RPMI7951 (cell line): ENCODE measurements at regions not wholly inside any gene's neighbourhood (a gene's known extent, or its start where the extent isn't known, plus 50 kb on each side); places are given as distances from the start of the nearest gene placed in this dataset.
A peak's percentile ranks its signal among the peaks of the same experiment; 100 is the strongest.

ENCODE experiments used
- DNase-seq: peaks from one replicate; pipeline ENCODE4 v3.0.0-alpha.2; 2012; ENCODE audit warnings: low read depth

DNA sequence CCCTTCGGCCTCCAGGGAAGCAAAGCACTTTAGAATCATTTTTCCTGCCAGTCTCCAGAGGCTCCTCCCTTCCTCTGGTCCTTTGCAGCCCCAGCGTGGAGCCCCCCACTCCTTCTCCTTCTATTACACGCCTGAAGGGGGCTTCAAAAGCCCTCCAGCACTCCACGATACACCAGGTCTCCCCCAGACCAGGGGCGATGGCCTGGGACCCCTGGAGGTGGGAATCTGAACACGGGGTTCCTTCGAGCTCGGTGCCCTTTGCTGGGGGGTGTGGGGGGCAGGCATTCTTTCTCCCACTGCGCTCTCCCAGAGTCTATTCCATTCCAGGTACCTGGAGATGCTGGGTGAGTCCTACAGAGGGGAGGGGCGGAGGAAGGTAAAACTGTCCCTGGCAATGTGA lies 97.6 kb downstream of the HMX1 start:
- no peak for DNase-seq

DNA sequence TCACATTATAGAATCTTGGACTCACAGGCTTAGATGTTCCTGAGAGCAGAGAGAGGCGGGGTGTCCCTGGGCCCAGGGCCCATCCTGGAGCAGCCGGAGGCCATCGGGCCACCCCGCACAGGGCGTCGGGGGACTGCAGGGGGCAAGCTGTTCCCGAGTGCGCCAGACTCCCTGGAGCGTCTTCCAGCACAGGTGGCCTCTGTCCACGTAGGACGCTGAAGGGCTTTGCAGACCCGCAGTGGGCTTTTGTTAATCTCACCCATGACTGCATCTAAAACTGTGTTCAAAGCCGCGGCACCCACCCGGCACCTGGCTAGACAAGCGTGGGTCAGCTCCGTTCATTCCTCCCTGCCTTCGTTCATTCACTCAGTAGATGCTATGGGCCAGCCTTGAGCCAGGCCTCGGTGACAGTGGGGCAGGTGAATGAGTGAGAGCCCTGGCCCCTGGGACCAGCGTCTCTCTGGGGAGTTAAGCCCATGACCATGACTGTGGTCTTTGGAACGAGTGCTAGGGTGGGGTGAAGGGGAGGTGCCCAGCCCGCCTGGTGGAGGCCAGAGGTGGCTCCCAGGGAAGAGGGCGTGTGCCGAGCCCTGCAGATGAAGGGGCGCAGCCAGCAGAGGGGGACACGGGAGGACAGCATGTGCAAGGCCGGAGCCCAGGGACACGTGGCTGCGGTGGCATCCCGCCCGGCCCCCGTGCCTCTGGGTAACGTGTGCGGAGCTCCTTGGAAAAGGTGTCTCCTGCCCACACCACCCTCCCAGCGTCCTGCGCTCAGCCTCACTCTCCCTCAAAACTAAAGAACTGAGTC lies 98.3 kb downstream of the HMX1 start:
- DNase-seq: no peak

DNA sequence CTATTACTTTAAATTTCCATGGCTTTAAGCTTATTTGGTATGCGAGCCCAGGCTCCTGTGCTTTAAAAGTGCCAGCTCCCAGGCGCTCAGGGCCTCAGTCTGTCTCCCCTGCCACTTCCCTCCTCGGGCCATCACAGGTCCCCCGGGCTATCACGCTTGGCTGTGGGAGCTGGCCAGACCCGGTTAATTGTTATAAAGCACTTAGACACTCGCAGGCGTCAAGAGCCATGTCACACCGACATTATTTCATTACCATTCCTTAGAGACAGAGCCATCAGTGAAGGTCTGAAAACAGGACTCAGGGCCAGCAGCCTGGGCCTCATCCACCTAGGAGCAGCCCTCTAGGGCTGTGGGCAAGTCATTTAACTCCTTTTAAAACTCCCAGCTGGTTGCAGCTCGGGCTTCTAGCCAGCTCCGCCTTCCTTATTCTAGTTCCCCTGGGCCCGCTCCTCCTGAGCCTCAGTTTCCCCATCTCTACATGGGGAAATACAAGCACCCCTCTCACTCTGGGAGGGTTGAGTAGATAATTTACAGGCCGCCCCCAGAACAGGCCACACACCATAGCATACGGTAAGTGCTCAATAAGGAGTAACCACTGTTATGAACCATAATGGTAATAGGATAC lies 99.0 kb downstream of the HMX1 start:
- DNase-seq: no peak

DNA sequence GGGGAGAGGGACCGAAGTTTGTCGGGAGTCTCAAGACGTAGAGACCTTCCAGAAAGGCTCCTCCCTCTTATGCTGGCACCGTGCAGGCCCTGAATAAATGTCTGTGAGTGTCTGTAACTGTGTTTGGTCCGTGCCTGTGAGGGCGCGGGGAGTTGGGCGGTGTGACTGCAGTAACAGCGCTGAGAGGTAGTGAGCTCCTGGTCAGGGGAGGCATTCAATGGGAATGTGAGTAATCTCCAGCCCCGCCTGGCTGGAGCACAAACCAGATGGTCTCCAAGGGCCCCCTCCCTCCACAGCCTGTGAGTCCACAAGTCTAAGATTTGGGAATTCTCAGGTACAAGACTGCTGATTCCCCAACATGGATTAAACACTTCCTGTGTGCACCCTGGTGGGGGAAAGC lies 100.0 kb downstream of the HMX1 start:
- DNase-seq: no peak

DNA sequence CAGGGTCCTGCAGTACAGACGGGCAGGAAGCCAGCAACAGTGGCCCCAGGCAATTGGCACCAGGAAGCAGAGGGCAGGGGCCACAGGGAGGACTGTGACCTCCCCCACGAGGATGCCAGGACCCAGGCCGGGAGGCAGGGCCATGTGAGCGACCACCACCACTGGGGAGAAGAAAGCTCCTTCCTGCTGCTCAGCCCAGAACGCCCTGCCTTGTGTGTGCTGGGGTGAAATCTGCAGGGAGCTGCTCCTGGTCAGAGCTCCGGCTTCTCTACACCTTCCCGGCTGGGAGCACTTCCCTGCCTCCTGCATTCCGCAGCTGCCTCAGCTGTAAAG lies 100.4 kb downstream of the HMX1 start:
- DNase-seq: no peak

DNA sequence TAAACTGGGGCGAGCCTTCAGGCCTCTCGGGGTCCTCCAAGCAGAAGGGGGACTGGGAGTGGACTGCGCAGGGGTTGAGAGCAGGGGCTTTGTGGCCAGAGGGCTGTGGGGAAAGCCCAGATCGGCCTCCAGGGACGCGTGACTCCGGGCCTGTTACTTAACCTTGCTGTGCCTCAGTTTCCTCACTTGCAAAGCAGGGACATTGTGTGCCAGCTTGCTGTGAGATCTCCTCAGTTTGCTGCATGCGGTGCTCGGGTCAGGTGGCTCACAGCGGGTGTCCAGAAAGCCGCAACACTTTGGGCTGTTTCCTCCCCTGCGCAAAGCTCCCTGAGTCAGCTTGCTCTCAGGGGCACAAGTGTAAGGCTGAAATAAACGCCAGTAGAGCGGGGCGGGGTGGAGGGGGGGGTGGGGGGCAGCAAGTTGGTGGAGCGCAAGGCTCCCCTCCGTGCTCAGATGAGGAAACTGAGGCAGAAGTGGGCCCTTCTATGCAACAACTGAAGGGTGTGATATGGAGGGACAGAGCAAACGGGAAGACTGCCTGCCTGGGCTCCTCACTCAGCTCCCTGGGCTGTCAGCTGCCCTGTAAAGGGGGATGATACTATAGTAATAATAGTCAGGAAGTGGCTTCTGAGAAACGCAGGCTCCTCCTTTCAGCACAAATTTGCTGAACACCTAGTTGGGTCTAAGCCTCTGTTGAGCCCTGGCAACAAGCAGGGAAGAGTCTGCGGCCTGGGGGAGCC lies 101.0 kb downstream of the HMX1 start:
- no peak for DNase-seq

DNA sequence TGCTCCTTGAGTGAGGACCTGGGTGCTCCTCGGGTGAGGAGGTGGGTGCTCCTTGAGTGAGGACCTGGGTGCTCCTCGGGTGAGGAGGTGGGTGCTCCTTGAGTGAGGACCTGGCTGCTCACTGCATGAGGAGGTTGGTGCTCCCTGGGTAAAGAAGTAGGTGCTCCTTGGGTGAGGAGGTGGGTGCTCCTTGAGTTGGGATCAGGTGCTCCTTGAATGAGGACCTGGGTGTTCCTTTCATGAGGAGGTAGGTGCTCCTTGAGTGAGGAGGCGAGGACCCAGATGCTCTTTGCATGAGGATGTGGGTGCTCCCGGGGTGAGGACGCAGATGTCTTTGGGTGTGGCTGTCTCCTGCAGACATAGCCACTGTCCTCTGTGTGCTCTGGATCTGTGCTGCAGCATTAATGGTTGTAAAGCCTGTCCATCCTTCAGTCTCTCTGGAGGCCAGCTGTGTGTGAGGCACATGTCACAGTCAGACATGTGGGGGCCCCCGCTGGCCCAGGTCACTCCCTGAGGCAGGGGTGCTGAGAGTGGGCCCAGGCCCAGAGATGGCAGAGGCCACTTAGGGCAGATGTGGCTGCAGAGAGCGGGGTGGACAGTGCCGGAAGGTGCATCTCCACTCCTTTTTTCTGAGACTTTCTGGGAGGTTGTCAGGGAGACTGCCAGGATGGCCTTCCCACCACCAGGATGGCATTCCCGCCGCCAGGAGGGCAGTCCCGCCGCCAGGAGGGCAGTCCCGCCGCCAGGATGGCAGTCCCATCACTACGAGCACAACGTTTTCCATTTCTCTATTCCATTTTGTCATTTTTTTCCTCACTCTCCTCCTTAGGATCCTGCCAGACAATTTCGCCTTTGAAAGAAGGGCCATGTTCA lies 101.8 kb downstream of the HMX1 start:
- DNase-seq: peak; percentile 11

DNA sequence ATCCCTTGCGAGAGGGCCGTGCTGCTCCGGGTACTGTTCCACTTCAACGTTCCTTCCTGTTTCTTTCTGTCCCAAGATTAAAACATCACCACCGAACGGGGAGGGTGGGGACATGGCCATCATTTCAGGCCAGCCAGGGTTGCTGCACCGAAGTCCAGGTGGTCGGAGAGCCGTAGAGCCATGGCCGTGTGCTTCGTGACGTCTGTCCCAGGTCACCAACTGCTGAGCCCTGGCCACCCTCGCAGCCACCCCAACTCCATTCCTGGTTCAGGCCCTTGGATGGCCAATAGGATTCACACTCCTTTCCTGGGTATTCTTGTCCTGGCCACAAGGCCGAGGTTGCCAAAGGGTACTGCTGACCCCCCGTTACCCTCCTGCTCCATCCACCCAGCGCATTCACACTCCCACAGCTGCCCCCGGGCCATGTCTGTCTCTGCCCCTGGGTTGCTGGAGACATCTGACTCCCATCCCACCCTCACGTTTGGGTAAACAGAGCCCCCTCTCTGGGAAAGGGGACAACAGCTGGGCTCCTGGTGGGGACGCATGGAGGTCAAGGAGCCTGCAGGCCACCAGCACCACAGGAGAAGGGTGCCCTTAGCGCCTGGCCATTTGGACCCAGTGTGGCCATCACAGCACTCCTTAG lies 103.2 kb downstream of the HMX1 start:
- no peak for DNase-seq

DNA sequence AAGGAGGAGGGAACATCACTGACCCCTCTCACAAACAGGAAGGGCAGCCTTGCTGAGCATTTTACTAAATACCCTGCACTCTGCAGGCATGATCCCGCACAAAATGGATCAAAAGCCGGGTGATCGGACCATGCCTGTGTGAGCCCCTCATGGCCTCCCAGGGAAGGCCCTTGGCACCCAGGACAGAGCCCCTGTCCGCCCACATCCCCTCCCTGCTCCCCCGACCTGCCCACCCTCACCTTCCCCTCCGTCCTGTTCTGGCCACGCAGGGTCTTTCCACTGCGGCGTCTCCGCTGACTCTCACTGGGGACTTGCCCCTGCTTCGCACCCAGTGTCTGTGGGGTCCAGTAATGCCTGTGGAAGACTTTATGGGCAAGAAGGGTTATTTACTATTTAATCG lies 105.0 kb downstream of the HMX1 start:
- DNase-seq: no peak

DNA sequence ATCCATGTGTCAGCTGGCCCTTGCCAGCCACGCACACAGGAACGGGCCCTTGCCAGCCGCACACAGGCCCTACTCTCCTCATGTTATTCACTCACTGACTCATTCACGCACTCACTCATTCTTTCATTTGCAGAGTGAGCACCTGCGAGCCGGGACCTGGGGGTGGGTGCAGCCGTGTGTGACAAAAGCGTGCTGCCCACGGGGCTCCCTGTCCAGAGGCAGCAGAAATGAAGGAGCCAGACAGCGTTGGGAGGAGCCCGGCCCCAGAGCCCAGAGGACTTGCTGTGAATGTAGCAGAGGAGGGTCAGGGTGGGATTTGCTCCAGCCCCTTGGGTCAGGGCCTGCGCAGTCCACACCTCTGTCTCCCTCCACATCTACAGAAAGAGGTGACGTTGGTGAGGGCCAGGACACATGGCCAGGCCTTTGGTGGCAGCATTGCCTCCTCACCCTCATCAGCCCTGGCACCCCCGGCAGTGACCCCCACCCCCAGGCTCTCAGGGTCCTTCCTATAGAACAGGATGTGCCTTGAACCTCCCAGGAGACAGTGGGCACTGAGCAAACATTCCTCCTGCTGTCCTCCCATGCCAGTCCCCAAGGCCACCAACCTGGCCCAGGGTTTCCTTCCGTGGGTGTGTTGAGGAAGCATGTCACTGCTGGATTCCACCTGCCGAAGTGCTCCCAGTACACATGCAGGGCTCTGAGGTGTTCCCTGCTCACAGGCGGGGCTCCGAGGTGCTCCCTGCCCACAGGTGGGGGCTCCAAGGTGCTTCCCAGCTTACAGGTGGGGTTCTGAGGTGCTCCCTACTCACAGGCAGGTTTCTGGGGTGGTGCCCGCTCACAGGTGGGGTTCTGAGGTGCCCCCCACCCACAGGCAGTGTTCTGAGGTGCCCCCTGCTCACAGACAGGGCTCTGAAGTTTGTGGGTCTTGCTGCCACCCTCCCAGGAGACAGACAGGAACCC lies 105.7 kb downstream of the HMX1 start:
- DNase-seq: no peak

DNA sequence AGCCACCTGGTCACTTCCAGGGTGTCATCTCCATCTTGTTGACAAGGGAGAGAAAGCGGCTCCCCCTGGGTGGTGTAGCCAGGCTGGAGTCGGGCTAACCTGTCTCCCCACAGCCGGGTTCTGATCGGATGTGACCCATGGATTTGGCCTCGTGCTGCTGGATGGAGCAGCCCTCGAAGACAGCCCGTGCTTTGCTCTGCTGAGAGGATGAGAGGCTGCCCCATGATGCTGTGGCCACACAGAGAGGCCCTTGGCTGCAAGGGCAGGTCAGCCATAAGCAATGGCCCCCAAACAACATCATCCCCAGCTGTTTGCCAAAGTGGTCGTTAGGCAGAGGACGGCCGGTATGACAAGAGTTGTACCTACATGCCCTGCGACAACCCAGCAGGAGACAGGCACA lies 106.6 kb downstream of the HMX1 start:
- DNase-seq: no peak

DNA sequence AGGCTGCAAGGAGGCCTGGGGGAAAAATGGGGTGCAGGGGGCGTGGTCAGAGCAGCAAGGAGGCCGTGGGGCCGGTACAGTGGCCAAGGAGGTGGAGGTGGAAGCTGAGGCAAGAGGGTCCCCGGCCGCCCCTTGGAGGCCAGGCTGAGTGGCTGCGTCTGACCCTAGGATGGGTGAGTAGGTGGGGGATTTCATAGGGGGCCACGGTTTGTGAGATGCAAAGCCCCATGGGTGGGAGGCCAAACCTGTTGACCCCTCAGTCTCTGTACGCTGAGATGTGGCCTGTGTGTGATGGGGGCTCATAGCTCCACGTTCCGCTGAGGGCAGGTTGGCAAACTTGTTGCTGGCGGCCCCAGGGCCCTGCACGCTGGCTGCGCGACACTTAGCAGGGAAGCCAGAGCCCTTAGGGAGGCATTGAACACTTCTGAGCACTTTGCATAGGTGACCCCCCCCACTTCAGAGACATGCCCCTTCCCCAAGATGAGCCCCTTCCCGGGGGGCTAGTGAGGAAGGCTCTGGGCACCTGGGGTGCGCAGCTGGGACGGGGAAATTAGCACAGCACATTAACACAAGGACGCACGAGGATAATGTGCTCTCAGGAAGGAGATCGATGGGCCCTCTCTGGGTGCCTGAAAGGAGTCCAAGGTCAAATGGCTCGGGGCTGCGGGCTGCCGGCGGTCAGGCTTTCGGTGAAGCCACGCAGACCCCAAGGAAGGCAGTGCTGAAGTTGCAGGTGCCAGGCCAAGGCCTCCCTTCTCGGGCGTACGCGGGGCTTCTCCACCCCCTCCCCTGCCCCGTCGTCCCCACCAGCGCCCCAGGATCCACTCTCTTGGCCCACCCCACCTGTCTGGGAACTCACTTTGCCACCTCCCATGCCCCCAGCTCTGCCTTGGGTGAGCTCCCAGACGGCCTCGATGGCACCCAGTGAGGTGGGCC lies 107.4 kb downstream of the HMX1 start:
- no peak for DNase-seq

DNA sequence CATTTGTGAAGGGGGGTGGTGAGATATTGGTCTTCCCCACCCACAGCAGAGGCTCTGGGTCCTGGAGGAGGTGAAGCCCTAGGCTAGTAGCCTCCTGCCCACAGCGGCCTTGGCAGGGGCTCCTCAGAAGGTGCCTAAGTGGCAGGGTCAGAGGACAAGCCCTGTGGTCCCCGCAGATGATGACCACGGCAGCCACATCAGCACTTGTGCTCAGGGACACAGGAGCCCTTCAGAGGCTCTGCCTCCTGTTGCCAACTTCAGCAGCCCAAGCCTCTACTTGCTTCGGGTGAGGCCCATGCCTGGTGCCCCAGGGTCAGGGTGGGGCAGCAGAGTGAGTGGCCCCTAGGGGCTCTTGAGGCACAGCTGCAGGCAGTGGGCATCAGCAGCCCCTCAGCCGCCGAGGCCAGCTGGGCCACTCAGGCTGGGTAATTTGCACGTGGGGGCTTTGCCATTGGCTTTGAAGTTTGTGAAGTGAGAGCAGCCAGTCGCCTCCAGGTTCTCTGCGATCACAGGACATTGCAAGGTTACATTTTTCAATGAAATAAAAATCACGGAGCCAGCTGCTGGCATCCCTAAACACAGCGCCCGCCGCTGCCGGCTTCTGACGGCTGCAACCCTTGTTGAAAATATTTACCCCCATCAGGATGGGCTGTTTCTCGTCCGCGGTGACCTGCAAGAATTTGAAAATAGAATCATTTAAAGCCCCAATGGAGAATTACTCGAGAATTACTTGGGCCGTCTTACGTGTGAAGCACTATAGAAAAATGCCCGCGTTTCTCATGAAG lies 108.5 kb downstream of the HMX1 start:
- no peak for DNase-seq

DNA sequence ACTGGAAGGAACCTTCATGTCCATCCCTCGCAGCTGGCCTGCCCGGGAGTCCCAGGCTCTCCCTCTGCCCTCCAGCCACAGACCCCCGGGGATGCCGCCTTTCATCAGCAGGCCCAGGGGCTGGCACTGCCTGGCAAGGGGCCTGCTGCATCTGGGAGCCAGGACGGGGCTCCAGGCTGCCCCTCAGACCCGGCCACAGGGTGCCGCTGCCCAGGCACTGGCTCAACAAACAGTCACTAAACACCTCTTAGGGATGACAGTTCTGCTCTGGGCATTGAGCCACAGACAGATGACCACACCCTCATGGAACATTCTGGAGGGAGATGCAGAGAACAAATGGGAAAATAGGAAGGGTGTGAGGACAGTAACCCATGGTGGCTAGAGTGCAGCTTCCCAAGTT lies 109.3 kb downstream of the HMX1 start:
- DNase-seq: no peak

DNA sequence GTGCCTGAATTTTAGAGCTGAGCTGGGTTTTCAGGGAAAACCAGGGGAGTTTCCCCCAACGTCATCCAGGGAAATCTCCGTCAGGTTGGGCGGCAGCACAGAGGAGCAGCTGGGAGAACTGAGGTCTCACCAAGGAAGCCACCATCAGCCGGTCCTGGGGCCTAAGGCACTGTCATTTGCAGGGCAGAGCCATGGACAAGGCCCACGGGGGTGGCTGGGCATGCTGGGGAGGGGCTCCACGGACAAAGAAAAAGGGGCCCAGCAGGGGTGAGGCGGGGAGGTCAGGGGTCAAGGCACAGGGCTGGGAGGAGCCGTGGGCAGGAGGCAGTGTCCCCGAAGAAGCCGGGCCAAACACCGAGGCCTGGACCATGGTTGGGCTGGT lies 109.8 kb downstream of the HMX1 start:
- no peak for DNase-seq

DNA sequence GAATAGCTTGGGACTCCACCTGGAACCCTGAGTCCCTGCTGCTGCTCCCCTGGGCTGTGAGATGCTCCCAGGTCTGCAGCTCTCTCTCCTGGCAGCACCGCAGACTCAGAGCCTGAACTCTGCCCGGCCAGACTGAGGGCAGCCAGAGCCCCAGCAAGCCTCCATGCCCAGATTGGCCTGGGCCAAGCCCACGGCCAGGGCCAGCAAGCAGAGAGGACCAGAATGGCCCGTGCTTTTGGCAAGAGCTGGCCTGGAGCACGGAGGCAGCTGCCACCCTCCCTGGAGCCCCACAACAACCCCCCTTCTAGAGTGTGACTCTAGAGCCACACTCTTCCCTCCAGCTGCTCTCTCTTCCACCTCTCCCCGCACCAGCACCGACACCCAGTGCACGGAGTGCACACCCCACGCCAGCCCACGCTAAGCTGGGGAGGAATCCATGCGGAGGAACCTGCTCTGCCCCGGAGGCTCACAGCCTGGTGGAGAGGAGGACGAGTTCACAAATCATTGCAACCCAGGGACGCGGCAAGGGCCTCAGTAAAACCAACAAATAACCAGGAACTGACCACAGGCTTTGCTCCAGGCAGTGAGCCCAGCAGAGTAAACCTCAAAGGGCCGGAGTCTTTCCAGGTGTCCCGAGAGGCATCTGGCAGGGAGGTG lies 110.3 kb downstream of the HMX1 start:
- DNase-seq: peak; percentile 19

DNA sequence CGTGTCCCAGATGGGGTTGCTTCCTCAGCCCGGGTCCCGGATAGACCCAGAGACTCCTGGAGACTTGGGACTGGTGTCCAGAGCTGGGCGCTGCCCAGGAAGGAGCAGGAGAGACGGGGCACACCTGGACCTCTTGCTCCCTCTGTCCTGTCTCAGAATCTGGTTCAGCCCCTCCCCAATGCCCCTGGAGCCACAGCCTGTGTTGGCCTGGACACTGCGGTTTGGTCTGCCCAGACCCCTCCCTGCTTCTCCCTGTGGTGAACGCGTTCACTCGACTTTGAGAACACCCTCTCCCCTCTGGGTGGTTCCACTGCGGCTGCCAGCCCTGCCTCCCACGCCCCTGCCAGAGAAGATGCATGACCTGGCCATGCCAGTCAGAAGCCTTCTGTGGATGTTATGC lies 111.1 kb downstream of the HMX1 start:
- no peak for DNase-seq

DNA sequence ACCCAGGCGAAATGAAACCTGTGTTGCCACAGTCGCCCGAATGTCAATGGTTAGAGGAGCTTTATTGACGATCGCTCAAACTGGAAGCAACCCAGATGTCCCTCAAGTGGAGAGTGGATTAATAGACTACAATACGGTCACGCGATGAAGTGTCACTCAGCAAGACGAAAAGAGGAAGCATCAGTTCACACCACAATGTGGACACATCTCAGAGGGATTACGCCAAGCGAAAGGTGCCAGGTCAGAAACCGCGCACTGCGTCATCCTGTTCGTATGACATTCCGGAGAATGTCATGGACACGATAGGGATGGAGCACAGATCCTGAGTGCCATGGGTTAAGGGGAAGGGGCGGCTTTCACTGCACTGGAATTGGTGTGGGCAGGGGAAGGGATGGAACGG lies 111.7 kb downstream of the HMX1 start:
- DNase-seq: no peak
